ENCODE measurements at regions not wholly inside any gene's neighbourhood (a gene's known extent, or its start where the extent isn't known, plus 50 kb on each side); places are given as distances from the start of the nearest gene placed in this dataset.
"Not testable (repeated sequence)": the region's sequence is repeated elsewhere in the genome, so short reads cannot be mapped to it uniquely, and the experiment has no call there.

DNA sequence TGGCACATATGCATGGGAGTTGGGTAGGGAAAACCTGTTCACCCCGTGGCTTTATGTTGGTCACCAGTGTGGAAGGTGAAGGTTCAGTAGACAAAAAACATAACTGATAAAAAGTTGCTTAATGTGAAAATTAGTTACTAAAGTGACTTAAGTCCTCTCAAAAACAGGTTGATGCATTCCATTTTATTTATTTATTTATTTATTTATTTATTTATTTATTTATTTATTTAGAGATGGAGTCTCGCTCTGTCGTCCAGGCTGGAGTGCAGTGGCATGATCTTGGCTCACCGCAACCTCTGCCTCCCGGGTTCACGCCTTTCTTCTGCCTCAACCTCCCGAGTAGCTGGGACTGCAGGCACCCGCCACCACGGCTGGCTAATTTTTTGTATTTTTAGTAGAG, 541.0 kb downstream of the DCDC2C start:
- DNase-seq (ENCODE audit: low read depth) = not testable (repeated sequence)

DNA sequence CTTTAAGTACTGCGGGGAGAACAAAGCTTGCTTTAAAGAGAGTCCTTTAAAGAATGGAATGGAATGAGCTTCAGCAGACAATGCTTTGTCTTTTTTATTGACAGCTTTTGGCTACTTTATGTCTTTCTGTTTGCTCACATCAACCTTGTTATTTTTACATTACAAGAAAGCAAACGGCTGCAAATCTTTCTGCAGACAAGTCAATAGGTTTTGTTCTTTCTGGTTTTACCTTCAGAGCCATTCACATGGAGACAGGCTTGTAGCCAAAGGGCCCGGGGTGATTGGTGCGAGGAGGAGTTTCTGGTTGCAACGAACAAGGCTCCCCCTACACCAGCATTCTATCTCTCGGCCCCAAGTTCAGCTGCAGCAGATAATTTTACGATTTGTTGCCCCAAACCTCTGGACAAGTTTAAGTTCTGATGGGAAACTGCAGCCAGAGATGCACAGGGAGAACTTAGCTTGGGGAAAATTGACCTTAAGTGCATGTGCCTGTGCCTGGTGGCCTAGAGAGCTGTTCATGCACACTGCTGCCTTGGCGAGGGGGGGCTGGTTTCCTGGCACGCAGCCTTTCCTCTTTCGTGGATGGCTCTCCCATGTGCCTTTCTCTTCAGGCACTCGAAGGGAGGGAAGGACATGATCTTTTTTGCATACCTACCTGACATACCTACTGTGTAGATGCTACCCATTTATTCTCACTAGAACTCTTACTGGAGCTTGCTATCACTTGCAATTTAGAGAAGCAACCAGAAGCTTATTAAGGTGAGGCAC, 543.2 kb downstream of the DCDC2C start:
- no peak for DNase-seq (ENCODE audit: low read depth)

DNA sequence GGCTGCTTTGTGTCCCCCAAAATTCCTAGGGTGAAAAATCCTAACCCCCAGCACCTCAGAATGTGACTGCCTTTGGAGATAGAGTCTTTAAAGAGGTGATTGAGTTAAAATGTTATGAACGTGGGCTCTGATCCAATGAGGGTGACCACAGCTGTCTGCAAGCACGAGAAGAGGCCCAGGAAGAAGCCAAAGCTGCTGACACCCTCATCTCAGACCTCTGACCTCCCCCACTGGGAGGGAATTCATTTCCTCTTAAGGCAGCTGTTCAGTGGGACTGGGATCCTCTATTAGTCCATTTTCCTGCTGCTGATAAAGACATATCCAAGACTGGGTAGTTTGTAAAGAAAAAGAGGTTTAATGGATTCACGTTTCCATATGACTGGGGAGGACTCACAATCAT, 544.4 kb downstream of the DCDC2C start:
- no peak for DNase-seq (ENCODE audit: low read depth)

DNA sequence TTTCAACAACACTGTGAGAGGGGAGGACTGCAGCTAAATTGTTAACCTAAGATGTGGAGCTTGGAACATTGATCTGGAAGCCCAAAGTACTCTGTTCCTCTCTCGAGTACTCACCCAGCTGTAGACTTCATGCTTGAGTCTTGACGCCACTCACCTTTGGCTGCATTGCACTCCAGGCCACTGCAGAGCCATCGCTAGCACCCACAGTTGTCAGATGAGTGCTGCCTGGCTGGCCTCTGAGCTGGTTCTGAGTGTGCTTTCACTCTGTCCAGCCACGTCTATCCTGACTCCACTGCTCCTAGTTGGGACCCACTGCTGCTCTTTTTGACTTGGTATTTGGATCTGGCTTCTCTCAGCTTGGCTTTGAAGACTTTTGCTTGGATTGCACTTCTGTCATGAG, 552.1 kb downstream of the DCDC2C start:
- DNase-seq (ENCODE audit: low read depth) = no peak

DNA sequence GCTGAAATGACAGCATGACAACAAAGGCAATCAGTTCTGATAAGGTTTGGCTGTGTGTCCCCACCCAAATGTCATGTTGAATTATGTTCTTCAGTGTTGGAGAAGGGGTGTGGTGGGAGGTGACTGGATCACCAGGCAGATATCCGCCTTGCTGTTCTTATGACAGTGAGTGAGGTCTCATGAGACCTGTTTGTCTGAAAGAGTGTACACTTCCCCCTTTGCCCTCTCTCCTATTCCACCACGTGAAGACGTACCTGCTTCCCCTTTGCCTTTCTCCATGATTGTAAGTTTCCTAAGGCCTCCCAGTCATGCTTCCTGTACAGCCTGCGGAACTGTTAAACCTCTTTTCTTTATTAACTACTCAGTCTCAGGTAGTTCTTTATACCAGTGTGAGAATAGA, 553.0 kb downstream of the DCDC2C start:
- DNase-seq (ENCODE audit: low read depth) = no peak

DNA sequence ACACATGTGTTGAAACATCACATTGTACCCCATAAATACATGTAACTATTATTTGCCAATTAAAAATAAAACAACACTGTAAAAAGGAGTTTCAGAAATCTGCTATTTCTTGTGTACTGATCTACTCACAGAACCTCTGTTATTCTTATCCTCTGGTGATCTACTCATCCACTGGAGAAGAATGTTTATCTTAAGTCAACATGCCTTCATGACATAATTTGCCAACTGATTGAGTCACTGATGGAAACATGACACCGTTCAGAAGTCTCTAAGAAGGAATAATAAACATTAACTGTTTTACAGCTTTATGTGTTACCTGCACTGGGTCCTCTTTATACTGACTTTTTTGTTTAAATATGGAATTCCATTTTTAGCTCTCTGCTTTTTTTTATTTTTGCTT, 555.2 kb downstream of the DCDC2C start:
- no peak for DNase-seq (ENCODE audit: low read depth)

DNA sequence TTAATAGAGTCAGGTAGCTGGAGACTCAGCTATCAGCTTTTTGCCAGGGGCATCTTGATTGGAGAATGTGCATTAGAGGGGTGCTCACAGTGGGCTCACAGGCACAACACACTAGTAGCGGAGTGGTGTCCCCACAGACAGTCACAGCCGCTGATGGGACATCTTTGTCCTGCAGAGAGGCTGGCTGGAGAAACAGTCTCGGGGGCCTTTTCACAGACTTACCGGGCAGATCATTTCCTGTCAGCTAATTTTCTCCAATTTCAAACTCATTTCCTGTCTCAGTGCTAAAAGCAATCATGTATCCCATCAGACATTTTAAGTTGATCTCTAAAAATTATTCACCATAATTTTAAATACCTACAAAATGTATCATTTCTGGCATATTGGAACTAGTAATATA, 562.6 kb downstream of the DCDC2C start:
- DNase-seq (ENCODE audit: low read depth) = no peak

DNA sequence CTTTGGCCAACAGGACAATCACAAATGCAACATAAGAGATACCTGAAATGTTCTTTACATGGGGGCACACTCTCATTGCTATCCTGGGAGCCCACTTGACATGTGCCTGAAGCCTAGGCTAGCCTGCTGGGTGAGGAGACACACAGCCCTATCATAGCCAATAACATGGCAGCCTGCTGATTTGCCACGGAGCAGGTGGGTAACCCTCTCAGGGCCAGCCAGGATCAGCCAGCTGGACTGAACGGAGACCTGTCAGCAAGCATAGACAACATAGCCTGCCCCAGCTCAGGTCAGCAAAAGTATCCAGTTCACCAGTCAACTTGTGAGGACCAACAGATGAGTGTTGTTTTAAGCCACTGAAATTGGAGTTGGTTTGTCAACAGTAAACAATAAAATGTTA, 566.5 kb downstream of the DCDC2C start:
- DNase-seq (ENCODE audit: low read depth) = no peak

DNA sequence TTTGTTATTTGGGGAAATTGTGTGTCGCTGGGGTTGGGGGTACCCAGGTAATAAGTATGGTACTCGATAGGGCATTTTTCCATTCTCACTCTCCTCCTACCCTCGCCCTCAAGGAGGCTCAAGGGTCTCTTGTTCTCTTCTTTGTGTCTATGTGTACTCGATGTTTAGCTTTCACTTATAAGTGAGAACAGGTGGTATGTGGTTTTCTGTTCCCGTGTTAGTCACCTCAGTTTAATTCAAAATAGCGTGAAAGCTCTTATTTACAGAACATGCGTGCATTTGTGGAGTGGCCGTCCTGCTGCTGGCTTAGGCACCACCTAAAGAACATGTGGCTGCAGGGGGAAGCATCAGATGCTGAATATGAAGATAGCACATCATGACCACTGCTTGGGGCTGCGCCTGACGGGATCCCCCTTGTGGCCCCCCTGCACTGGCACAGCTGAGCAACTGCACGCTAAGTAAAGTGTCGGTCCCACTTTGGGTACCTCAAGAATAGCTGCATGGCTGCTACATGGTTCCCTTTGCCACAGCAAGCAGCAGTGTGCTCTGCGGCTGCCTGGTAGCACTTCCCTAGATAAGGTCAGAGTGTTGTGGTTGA, 569.0 kb downstream of the DCDC2C start:
- DNase-seq (ENCODE audit: low read depth) = no peak

DNA sequence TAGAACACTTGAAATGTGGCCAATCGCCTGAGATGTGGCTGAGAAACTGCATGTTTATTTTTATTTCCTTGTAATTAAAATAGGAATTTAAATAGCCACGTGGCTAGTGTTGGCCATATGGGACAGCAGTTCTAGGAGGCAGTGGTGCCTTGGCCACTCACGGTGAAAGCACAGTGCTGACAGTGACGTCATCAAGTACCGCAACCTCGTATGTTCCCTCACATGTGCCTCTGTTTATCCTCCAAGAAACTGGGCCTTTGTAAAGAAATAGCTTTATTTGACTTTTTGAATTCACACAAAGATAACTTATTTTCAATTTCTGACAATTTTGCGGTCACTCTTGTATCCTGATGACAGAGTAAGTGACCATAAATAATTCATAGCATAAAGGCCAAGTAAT, 575.0 kb downstream of the DCDC2C start:
- no peak for DNase-seq (ENCODE audit: low read depth)

DNA sequence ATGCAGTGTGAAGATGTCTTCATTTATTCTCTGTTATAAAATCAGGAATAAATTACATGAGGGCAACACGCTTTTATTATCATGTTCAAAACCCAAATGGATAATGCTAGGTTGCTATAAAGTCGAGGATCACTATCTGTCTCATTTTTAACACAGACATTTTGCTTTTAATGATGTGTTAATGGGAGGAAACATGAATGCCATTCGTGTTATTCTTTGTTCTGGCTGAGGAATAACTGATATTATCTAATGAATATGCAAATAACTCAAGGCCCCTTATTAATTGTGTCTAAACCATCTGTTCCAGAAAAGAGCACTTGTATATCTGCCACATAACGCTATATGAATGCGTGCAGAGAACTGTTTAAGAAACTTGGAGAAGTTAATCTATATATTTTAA, 576.1 kb downstream of the DCDC2C start:
- no peak for DNase-seq (ENCODE audit: low read depth)

DNA sequence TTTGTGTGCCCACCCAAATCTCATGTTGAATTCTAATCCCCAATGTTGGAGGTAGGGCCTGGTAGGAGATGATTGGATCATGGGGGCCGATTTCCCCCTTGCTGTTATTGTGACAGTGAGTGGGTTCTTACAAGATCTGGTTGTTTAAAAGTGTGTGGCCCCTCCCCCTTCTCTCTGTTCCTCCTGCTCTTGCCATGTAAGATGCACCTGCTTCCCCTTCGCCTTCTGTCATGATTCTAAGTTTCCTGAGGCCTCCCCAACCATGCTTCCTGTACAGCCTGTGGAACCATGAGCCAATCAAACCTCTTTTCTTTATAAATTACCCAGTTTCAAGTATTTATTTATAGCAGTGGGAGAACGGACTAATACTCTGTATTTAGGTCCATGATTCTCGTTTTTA, 588.1 kb downstream of the DCDC2C start:
- DNase-seq (ENCODE audit: low read depth) = no peak

DNA sequence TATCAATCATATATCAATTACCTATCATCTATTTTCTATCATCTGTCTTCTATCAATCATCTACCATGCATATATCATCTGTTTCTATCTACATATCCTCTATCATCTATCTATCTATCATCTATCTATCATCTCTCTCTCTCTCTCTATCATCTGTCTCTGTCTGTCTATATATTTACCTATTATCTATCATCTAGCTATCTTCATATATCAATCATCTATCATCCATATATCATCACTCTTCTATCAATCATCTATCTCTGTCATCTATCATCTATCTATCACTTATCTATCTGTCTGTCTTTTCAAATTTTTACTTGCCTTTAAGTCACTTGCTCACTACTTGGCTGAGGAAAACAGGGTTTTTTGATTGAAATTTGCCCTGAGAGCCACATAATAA, 592.3 kb downstream of the DCDC2C start:
- no peak for DNase-seq (ENCODE audit: low read depth)

DNA sequence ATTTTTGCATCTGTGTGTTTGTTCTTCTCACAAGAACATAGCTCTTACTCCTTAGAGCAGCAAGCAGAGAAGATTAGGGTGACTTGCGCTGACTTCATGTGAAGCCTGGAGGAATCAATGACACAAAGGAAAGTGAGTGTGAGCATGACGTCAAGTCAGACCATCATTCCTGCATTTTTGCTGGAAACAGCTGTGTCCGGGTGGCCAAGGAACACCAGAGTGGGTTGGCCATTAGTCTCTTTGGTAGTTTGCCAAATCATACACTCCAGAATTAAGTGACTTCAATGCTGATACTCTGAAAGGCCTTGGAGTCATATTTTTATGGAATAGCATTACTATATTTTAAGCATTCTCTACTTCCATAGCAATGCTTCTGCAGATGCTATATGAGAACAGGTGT, 597.2 kb downstream of the DCDC2C start:
- no peak for DNase-seq (ENCODE audit: low read depth)

DNA sequence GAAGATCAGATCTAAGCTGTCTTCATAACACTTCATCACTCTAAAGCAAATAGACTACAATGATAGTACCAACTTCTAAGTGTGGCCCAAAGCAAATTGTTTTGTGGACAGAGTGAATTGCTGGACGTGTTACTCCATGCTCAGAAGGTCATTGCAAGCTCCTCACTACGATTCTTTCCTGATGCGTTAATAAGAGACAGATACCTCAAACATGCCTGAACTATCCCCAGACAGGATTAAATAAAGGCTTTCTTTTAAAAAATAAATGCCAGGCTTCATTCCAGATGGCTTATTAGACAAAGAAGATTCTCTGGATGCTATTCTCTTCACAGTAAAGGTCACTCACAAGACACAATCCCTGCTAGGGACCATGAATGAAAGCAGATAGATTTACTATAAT, 621.2 kb downstream of the DCDC2C start:
- DNase-seq (ENCODE audit: low read depth) = no peak

DNA sequence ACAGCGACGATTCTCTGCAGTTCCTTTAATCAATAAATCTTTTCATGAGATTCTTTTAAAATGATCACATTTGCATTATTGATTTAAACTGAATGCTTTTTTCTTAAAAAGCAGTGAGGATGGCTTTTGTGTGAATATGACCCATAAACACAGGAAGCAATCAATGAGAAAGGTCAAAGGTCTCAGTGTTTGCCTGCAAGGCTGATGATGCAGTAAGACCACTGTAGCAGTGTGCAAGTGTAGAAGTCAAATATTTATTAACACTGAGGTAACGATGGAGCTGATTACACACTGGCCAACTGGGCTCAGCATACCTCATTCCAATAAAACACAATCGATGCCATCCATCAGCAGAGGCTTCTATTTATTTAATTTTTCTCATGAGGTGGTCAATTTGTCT, 633.5 kb downstream of the DCDC2C start:
- DNase-seq (ENCODE audit: low read depth) = no peak

DNA sequence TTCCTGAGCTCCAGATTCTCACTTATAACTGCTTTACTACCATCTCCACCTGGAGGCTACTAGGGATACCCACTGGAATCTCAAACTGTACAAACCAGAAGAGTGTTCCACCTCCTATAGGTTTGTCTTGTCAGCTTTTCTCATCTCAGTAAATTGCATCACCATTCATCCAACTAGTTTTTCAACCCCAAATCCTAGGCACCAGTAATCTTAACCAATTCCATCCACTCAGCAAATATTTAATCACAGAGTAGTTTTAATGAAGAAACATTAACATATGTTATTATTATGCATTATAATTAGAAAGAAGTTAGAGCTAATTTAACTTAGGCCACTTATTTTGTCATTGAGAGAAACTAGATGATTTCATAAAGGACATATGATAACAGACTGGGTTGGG, 635.0 kb downstream of the DCDC2C start:
- no peak for DNase-seq (ENCODE audit: low read depth)

DNA sequence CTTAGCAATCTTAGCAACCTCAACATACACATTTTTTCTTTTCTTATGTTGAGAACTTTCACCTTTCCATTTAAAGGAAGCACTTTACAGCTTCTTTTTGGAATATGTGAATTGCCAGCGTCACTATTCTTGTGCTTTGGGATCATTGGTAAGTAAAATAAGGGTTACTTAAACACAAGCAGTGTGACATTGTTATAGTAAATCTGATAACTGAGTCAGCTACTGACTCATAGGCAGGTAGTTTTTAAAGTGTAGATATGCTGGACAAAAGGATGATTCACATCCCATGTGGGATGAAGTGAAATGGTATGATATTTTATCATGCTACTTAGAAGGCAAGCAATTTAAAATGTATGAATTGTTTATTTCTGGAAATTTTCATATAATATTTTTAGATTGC, 637.2 kb downstream of the DCDC2C start:
- DNase-seq (ENCODE audit: low read depth) = no peak

DNA sequence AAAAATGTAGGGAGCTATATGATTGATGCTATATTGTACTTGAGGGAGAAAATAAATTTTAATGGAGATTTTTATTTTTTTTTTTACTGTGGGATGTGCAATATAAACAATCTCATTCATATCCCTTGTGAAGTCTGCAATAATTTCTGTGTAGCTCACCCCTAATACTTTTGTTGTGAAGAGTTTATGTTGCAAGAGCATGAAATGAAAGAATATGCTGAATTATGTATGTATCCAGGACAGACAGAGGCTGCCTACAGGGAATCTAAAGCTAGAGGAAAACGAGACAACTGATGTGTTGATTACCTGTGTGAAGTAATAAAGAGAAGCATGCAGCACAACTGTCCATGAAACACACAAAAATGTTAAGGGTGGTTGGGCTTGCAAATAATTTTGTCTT, 643.3 kb downstream of the DCDC2C start:
- no peak for DNase-seq (ENCODE audit: low read depth)

DNA sequence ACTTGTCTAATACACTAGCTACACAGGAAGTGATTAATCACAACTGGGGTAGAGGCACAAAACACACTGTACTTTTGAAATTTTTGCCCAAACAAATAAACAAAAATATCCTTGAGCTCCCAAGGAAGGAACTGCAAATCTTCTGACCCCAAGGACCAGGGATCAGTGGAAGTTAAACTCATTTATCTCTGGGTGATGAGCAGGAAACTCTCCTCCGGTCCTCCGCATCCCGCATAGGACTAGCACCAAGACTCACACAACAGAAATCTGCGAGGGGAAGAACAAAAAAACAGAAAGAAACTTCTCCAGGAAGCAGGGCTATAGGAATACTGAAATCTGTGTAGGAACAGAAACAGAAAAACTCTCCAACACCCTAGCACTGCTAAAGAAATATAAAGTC, 650.3 kb downstream of the DCDC2C start:
- DNase-seq (ENCODE audit: low read depth) = no peak

DNA sequence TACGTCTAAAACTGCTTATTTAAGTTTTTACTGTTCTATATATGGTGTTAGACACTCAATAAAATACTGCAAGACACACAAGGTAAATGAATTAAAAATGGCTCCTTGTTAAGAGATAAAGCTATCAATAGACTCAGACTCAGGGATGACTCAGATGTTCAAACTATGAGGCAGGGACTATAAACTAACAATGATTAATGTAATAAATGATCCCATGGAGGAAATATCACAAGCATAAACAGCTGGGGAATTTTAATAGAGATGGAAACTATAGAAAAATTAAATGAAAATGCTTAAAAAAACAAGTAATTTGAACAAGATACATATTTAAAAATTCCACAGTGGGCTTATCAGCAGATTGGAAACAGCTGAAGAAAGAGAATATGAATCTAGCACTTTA, 650.8 kb downstream of the DCDC2C start:
- no peak for DNase-seq (ENCODE audit: low read depth)

DNA sequence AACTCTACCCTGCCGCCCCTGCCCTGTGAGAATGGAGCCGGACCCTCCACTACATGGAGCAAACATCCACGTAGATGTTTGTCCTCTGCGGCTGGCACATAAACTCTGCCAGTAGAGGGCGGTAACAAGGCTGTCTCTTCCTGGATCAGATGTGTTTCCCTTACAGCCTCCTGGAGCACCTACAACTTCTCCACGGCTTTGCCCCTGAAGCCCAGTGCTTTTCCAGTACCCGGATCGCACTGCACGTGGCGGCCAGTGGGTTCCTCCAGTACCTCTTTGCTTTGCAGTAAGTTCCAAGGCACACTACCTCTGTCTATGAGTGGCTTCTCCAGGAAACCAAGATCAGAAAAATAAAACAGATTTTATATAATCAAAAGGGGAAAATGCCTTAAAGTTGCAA, 651.3 kb downstream of the DCDC2C start:
- DNase-seq (ENCODE audit: low read depth) = no peak

DNA sequence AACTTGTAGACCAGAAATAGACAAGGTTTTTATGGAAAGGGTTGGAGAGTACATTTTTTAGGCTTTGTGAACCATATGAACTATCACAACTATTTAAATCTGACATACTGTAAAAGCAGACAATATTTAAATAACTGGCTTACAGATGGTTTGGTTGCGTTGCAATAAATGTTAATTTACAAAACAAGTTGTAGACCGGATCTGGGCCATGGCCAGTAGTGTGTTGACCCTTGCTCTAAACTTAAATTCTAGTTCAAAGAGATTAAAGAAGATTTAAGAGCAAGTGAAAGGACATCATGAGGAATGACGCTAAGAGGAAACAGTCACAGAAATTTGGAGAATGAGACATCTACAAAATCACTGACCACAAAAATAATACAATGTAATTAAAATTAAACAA, 652.7 kb downstream of the DCDC2C start:
- no peak for DNase-seq (ENCODE audit: low read depth)

DNA sequence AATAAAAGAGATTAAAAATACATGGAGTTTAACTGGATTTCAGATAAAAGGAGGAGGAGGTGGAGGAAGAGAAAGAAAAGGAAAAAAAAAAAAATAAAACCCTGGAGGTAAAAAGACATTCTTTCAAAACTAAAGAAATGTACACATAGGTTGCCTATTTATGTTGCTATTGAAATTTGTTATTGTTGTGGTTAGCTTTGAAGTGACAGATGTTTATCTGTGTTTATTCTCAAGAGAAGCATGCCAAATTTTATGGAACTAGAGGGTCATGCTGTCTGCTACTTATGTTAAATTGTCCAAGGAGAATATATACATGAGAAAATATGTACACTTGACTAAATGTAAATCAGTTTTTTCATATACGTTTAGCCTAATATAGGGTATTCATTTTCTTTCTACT, 653.2 kb downstream of the DCDC2C start:
- DNase-seq (ENCODE audit: low read depth) = no peak

Data from LHCN-M2 (cell line).